ENCODE measurements at regions not wholly inside any gene's neighbourhood (a gene's known extent, or its start where the extent isn't known, plus 50 kb on each side); places are given as distances from the start of the nearest gene placed in this dataset.
"Not testable (repeated sequence)": the region's sequence is repeated elsewhere in the genome, so short reads cannot be mapped to it uniquely, and the experiment has no call there.

- WGBS, 2 donors: 78 to 80% methylated on average over 17 of the region's 17 CpGs
- H3K4me1 ChIP-seq (ENCODE audit: control insufficient read depth in 2 of 2, insufficient read depth in 2 of 2, low read length in 1 of 2); H3K36me3 ChIP-seq (ENCODE audit: control insufficient read depth in 2 of 2, insufficient read depth in 2 of 2, low read length in 1 of 2); H3K9me3 ChIP-seq (ENCODE audit: control insufficient read depth in 2 of 2, insufficient read depth in 1 of 2, low read depth in 1 of 2, low read length in 1 of 2); H3K27ac ChIP-seq (ENCODE audit: low read depth in 2 of 2, low read length in 1 of 2); H3K4me3 ChIP-seq (ENCODE audit: low read depth in 1 of 2, low read length in 2 of 2); H3K27me3 ChIP-seq (ENCODE audit: control insufficient read depth in 1 of 2, insufficient read depth in 2 of 2, low read length in 2 of 2): not testable (repeated sequence)
Measured at GRCh38 chr4:189551931-189552670, 388.6 kb upstream of the FRG1 start.

- not testable (repeated sequence) for H3K4me3 ChIP-seq (ENCODE audit: low read depth in 1 of 2, low read length in 2 of 2); H3K36me3 ChIP-seq (ENCODE audit: control insufficient read depth in 2 of 2, insufficient read depth in 2 of 2, low read length in 1 of 2); H3K4me1 ChIP-seq (ENCODE audit: control insufficient read depth in 2 of 2, insufficient read depth in 2 of 2, low read length in 1 of 2); H3K27ac ChIP-seq (ENCODE audit: low read depth in 2 of 2, low read length in 1 of 2); H3K27me3 ChIP-seq (ENCODE audit: control insufficient read depth in 1 of 2, insufficient read depth in 2 of 2, low read length in 2 of 2); H3K9me3 ChIP-seq (ENCODE audit: control insufficient read depth in 2 of 2, insufficient read depth in 1 of 2, low read depth in 1 of 2, low read length in 1 of 2)
- WGBS, 2 donors: 73 to 77% methylated on average over 7 of the region's 8 CpGs
Measured at GRCh38 chr4:189560605-189561004, 380.1 kb upstream of the FRG1 start.

- not testable (repeated sequence) for H3K4me1 ChIP-seq (ENCODE audit: control insufficient read depth in 2 of 2, insufficient read depth in 2 of 2, low read length in 1 of 2); H3K27ac ChIP-seq (ENCODE audit: low read depth in 2 of 2, low read length in 1 of 2); H3K27me3 ChIP-seq (ENCODE audit: control insufficient read depth in 1 of 2, insufficient read depth in 2 of 2, low read length in 2 of 2); H3K4me3 ChIP-seq (ENCODE audit: low read depth in 1 of 2, low read length in 2 of 2); H3K9me3 ChIP-seq (ENCODE audit: control insufficient read depth in 2 of 2, insufficient read depth in 1 of 2, low read depth in 1 of 2, low read length in 1 of 2); H3K36me3 ChIP-seq (ENCODE audit: control insufficient read depth in 2 of 2, insufficient read depth in 2 of 2, low read length in 1 of 2)
- 52 to 55% methylated on average over 2 to 3 of the region's 3 CpGs for WGBS, 2 donors
Measured at GRCh38 chr4:189563751-189564150, 376.9 kb upstream of the FRG1 start.

- H3K36me3 ChIP-seq (ENCODE audit: control insufficient read depth in 2 of 2, insufficient read depth in 2 of 2, low read length in 1 of 2); H3K4me1 ChIP-seq (ENCODE audit: control insufficient read depth in 2 of 2, insufficient read depth in 2 of 2, low read length in 1 of 2); H3K4me3 ChIP-seq (ENCODE audit: low read depth in 1 of 2, low read length in 2 of 2); H3K27me3 ChIP-seq (ENCODE audit: control insufficient read depth in 1 of 2, insufficient read depth in 2 of 2, low read length in 2 of 2); H3K9me3 ChIP-seq (ENCODE audit: control insufficient read depth in 2 of 2, insufficient read depth in 1 of 2, low read depth in 1 of 2, low read length in 1 of 2); H3K27ac ChIP-seq (ENCODE audit: low read depth in 2 of 2, low read length in 1 of 2): not testable (repeated sequence)
- WGBS, 2 donors: 80 to 84% methylated on average over 2 of the region's 2 CpGs
Measured at GRCh38 chr4:189566271-189566670, 374.4 kb upstream of the FRG1 start.

GRCh38 chr4:189566900-189567299, 373.8 kb upstream of the FRG1 start:
- WGBS, 2 donors: 68 to 69% methylated on average over 3 of the region's 3 CpGs
- H3K4me1 ChIP-seq (ENCODE audit: control insufficient read depth in 2 of 2, insufficient read depth in 2 of 2, low read length in 1 of 2); H3K4me3 ChIP-seq (ENCODE audit: low read depth in 1 of 2, low read length in 2 of 2); H3K9me3 ChIP-seq (ENCODE audit: control insufficient read depth in 2 of 2, insufficient read depth in 1 of 2, low read depth in 1 of 2, low read length in 1 of 2); H3K27me3 ChIP-seq (ENCODE audit: control insufficient read depth in 1 of 2, insufficient read depth in 2 of 2, low read length in 2 of 2); H3K36me3 ChIP-seq (ENCODE audit: control insufficient read depth in 2 of 2, insufficient read depth in 2 of 2, low read length in 1 of 2); H3K27ac ChIP-seq (ENCODE audit: low read depth in 2 of 2, low read length in 1 of 2): not testable (repeated sequence)

GRCh38 chr4:189579645-189580044, 361.0 kb upstream of the FRG1 start:
- H3K4me1 ChIP-seq (ENCODE audit: control insufficient read depth in 2 of 2, insufficient read depth in 2 of 2, low read length in 1 of 2); H3K27me3 ChIP-seq (ENCODE audit: control insufficient read depth in 1 of 2, insufficient read depth in 2 of 2, low read length in 2 of 2); H3K9me3 ChIP-seq (ENCODE audit: control insufficient read depth in 2 of 2, insufficient read depth in 1 of 2, low read depth in 1 of 2, low read length in 1 of 2); H3K27ac ChIP-seq (ENCODE audit: low read depth in 2 of 2, low read length in 1 of 2); H3K36me3 ChIP-seq (ENCODE audit: control insufficient read depth in 2 of 2, insufficient read depth in 2 of 2, low read length in 1 of 2); H3K4me3 ChIP-seq (ENCODE audit: low read depth in 1 of 2, low read length in 2 of 2): not testable (repeated sequence)
- 71 to 77% methylated on average over 3 of the region's 3 CpGs for WGBS, 2 donors

- H3K4me3 ChIP-seq (ENCODE audit: low read depth in 1 of 2, low read length in 2 of 2); H3K9me3 ChIP-seq (ENCODE audit: control insufficient read depth in 2 of 2, insufficient read depth in 1 of 2, low read depth in 1 of 2, low read length in 1 of 2); H3K27me3 ChIP-seq (ENCODE audit: control insufficient read depth in 1 of 2, insufficient read depth in 2 of 2, low read length in 2 of 2); H3K4me1 ChIP-seq (ENCODE audit: control insufficient read depth in 2 of 2, insufficient read depth in 2 of 2, low read length in 1 of 2); H3K36me3 ChIP-seq (ENCODE audit: control insufficient read depth in 2 of 2, insufficient read depth in 2 of 2, low read length in 1 of 2); H3K27ac ChIP-seq (ENCODE audit: low read depth in 2 of 2, low read length in 1 of 2): not testable (repeated sequence)
- 82% methylated on average over 18 of the region's 18 CpGs for WGBS, 2 donors
Measured at GRCh38 chr4:189586908-189587632, 353.6 kb upstream of the FRG1 start.

GRCh38 chr4:189589201-189589600, 351.5 kb upstream of the FRG1 start:
- H3K4me1 ChIP-seq (ENCODE audit: control insufficient read depth in 2 of 2, insufficient read depth in 2 of 2, low read length in 1 of 2); H3K9me3 ChIP-seq (ENCODE audit: control insufficient read depth in 2 of 2, insufficient read depth in 1 of 2, low read depth in 1 of 2, low read length in 1 of 2); H3K27ac ChIP-seq (ENCODE audit: low read depth in 2 of 2, low read length in 1 of 2); H3K27me3 ChIP-seq (ENCODE audit: control insufficient read depth in 1 of 2, insufficient read depth in 2 of 2, low read length in 2 of 2); H3K36me3 ChIP-seq (ENCODE audit: control insufficient read depth in 2 of 2, insufficient read depth in 2 of 2, low read length in 1 of 2); H3K4me3 ChIP-seq (ENCODE audit: low read depth in 1 of 2, low read length in 2 of 2): not testable (repeated sequence)
- WGBS, 2 donors: 94 to 95% methylated on average over 12 of the region's 12 CpGs

GRCh38 chr4:189592890-189593289, 347.8 kb upstream of the FRG1 start:
- H3K36me3 ChIP-seq (ENCODE audit: control insufficient read depth in 2 of 2, insufficient read depth in 2 of 2, low read length in 1 of 2): no peaks in the 10 kb centered on the region
- H3K9me3 ChIP-seq (ENCODE audit: control insufficient read depth in 2 of 2, insufficient read depth in 1 of 2, low read depth in 1 of 2, low read length in 1 of 2): no peaks in the 10 kb centered on the region
- H3K27ac ChIP-seq (ENCODE audit: low read depth in 2 of 2, low read length in 1 of 2): no peak overlapping the region
- no peaks in the 10 kb centered on the region for H3K27me3 ChIP-seq (ENCODE audit: control insufficient read depth in 1 of 2, insufficient read depth in 2 of 2, low read length in 2 of 2)
- H3K4me3 ChIP-seq (ENCODE audit: low read depth in 1 of 2, low read length in 2 of 2): no peak overlapping the region
- H3K4me1 ChIP-seq (ENCODE audit: control insufficient read depth in 2 of 2, insufficient read depth in 2 of 2, low read length in 1 of 2): no peaks in the 10 kb centered on the region
- WGBS, 2 donors: 63 to 68% methylated on average over 5 of the region's 5 CpGs

- no peak overlapping the region for H3K27ac ChIP-seq (ENCODE audit: low read depth in 2 of 2, low read length in 1 of 2)
- 79 to 81% methylated on average over 8 of the region's 8 CpGs for WGBS, 2 donors
- H3K27me3 ChIP-seq (ENCODE audit: control insufficient read depth in 1 of 2, insufficient read depth in 2 of 2, low read length in 2 of 2): no peaks in the 10 kb centered on the region
- no peaks in the 10 kb centered on the region for H3K36me3 ChIP-seq (ENCODE audit: control insufficient read depth in 2 of 2, insufficient read depth in 2 of 2, low read length in 1 of 2)
- peaks cover 2 to 14% of the 10 kb centered on the region in 2 donors for H3K9me3 ChIP-seq (ENCODE audit: control insufficient read depth in 2 of 2, insufficient read depth in 1 of 2, low read depth in 1 of 2, low read length in 1 of 2)
- H3K4me3 ChIP-seq (ENCODE audit: low read depth in 1 of 2, low read length in 2 of 2): no peak overlapping the region
- H3K4me1 ChIP-seq (ENCODE audit: control insufficient read depth in 2 of 2, insufficient read depth in 2 of 2, low read length in 1 of 2): no peaks in the 10 kb centered on the region
Measured at GRCh38 chr4:189597341-189597740, 343.3 kb upstream of the FRG1 start.

All from esophagus (tissue), 2 donors.